Neural progenitor cell (in vitro differentiated cells): ENCODE measurements at regions not wholly inside any gene's neighbourhood (a gene's known extent, or its start where the extent isn't known, plus 50 kb on each side); places are given as distances from the start of the nearest gene placed in this dataset.

Experiments
- CTCF ChIP-seq: fragments of 200-600 bp; sonication (generic); IDR thresholded peaks from 2 replicates; pipeline ENCODE4 v1.5.1; 2017; ENCODE audit warnings: antibody characterized with exemption, mild to moderate bottlenecking
- EZH2 ChIP-seq: fragments of 200-600 bp; sonication (generic); IDR thresholded peaks from 2 replicates; pipeline ENCODE4 v1.6.1; 2017; ENCODE audit warnings: antibody characterized with exemption, mild to moderate bottlenecking, moderate library complexity
- EZH2phosphoT487 ChIP-seq: fragments of 200-600 bp; sonication (generic); IDR thresholded peaks from 2 replicates; pipeline ENCODE4 v1.6.1; 2017; ENCODE audit warnings: antibody characterized with exemption

- TF ChIP-seq CTCF: no peak
- TF ChIP-seq EZH2: no peak
- TF ChIP-seq EZH2phosphoT487: no peak
Measured at GRCh38 chr6:15911753-15912504, 217.0 kb upstream of the MYLIP start.
